HCT116 (cell line): ENCODE measurements at regions not wholly inside any gene's neighbourhood (a gene's known extent, or its start where the extent isn't known, plus 50 kb on each side); places are given as distances from the start of the nearest gene placed in this dataset.

ENCODE experiments used
- ATAC-seq: fragments of 200-7000 bp; cut with Tn5 transposase; 2 replicates; pipeline ENCODE4 v1.9.1; 2020; ENCODE audit warnings: mild to moderate bottlenecking, moderate library complexity
- BruUV-seq: library from RNA; stranded (reverse); fragments of 400-500 nt; replicated peaks from 2 replicates; lab custom pipeline; 2021; lab: Mats Ljungman, UMichigan
- CTCF ChIA-PET: fragments of 300-600 bp; sonication (Branson Sonifier 250); formaldehyde crosslinking; loops from one replicate; lab custom pipeline; 2021; ENCODE audit warnings: antibody characterized with exemption; lab: Charles Lee
- POLR2A ChIA-PET: fragments of 300-600, 350-600 bp; sonication (Branson Sonifier 250); formaldehyde crosslinking; loops from one replicate; lab custom pipeline; 2021; ENCODE audit warnings: antibody characterized with exemption; lab: Charles Lee
- RAD21 ChIA-PET, 2 experiments: fragments of 300-600 bp; sonication (Branson Sonifier 250); formaldehyde crosslinking; loops; one replicate each; lab custom pipeline; 2023; ENCODE audit warnings: low total read pairs in 2 of 2; ENCODE audit not compliant: uncharacterized antibody in 2 of 2, unreplicated experiment in 2 of 2, low non-redundant PET in 1 of 2; lab: Charles Lee
- DNase-seq: peaks from one replicate; pipeline ENCODE4 v3.0.0-alpha.2; 2010; ENCODE audit warnings: low read depth, low spot score
- H2AFZ ChIP-seq: fragments of 200-600 bp; shearing (Covaris generic), sonication (generic); 2 replicates; pipeline ENCODE4 v1.6.1; 2017; ENCODE audit warnings: low read depth, mixed run types, mixed read lengths, antibody characterized with exemption, low read length; ENCODE audit not compliant: poor library complexity, severe bottlenecking
- H3K27ac ChIP-seq: 2 replicates; pipeline ENCODE4 v1.5.1; 2012; ENCODE audit warnings: low read depth, low read length
- H3K27me3 ChIP-seq: fragments of 200-600 bp; sonication (generic); 2 replicates; pipeline ENCODE4 v1.6.1; 2016; ENCODE audit warnings: mixed run types, low read length, mixed read lengths; ENCODE audit not compliant: insufficient read depth
- H3K36me3 ChIP-seq, 2 experiments: fragments of 200-500 bp in 1 of 2; fragments of 200-600 bp in 1 of 2; sonication (Bioruptor generic) in 1 of 2; sonication (generic) in 1 of 2; 2 replicates each; pipeline versions ENCODE4 v1.5.1 to v1.6.1; 2014 to 2016; ENCODE audit warnings: low read length in 2 of 2, inconsistent platforms in 1 of 2, mixed read lengths in 1 of 2, mixed run types in 1 of 2; ENCODE audit not compliant: insufficient read depth in 2 of 2, control insufficient read depth in 1 of 2
- H3K4me1 ChIP-seq, 2 experiments: fragments of 200-600 bp in 1 of 2; sonication (generic) in 1 of 2; 2 replicates each; pipeline versions ENCODE4 v1.5.1 to v1.6.1; 2012 to 2017; ENCODE audit warnings: low read length in 2 of 2, inconsistent platforms in 1 of 2, mild to moderate bottlenecking in 1 of 2, mixed read lengths in 1 of 2, mixed run types in 1 of 2, moderate library complexity in 1 of 2; ENCODE audit not compliant: insufficient read depth in 2 of 2, control insufficient read depth in 1 of 2
- H3K4me2 ChIP-seq: fragments of 200-600 bp; sonication (generic); 2 replicates; pipeline ENCODE4 v1.6.1; 2017; ENCODE audit warnings: mixed run types, low read length, mixed read lengths
- H3K4me3 ChIP-seq, 2 experiments: fragments of 200-600 bp in 1 of 2; sonication (generic) in 1 of 2; replicated peaks in 1 of 2; 2 replicates each; pipeline ENCODE4 v1.5.1; 2011 to 2016; ENCODE audit warnings: low read length in 2 of 2, control low read depth in 1 of 2, low read depth in 1 of 2, mild to moderate bottlenecking in 1 of 2, mixed read lengths in 1 of 2, mixed run types in 1 of 2
- H3K79me2 ChIP-seq: fragments of 200-600 bp; sonication (generic); 2 replicates; pipeline ENCODE4 v1.6.1; 2017; ENCODE audit warnings: mild to moderate bottlenecking, mixed run types, low read length, moderate library complexity, mixed read lengths; ENCODE audit not compliant: insufficient read depth
- H3K9ac ChIP-seq: fragments of 200-600 bp; sonication (generic); 2 replicates; pipeline ENCODE4 v1.6.1; 2016; ENCODE audit warnings: low read length, mixed read lengths
- H3K9me2 ChIP-seq: fragments of 200-600 bp; sonication (generic), shearing (Covaris generic); 2 replicates; pipeline ENCODE4 v1.6.1; 2017; ENCODE audit warnings: mixed run types, mild to moderate bottlenecking, moderate library complexity; ENCODE audit not compliant: insufficient read depth
- H3K9me3 ChIP-seq, 2 experiments: fragments of 200-500 bp in 1 of 2; fragments of 200-600 bp in 1 of 2; sonication (Bioruptor generic) in 1 of 2; sonication (generic) in 1 of 2; 2 replicates each; pipeline ENCODE4 v1.6.1; 2014 to 2017; ENCODE audit warnings: low read length in 2 of 2, mixed read lengths in 2 of 2, inconsistent platforms in 1 of 2, low read depth in 1 of 2, mild to moderate bottlenecking in 1 of 2, mixed run types in 1 of 2, moderate library complexity in 1 of 2; ENCODE audit not compliant: control insufficient read depth in 1 of 2, insufficient read depth in 1 of 2
- H4K20me1 ChIP-seq: fragments of 200-600 bp; sonication (generic), shearing (Covaris generic); 2 replicates; pipeline ENCODE4 v1.6.1; 2017; ENCODE audit warnings: mixed run types, mild to moderate bottlenecking, moderate library complexity; ENCODE audit not compliant: insufficient read depth
- CEBPB ChIP-seq: IDR thresholded peaks from 2 replicates; pipeline ENCODE4 v1.6.1; 2012; ENCODE audit warnings: low read depth
- EZH2phosphoT487 ChIP-seq: fragments of 200-600 bp; IDR thresholded peaks from 2 replicates; pipeline ENCODE4 v1.6.1; 2018; ENCODE audit warnings: antibody characterized with exemption, borderline replicate concordance
- REST ChIP-seq: IDR thresholded peaks from 2 replicates; pipeline ENCODE4 v1.6.1; 2012; ENCODE audit warnings: low read depth
- SP1 ChIP-seq: IDR thresholded peaks from 2 replicates; pipeline ENCODE4 v1.6.1; 2012; ENCODE audit warnings: low read depth
- intact Hi-C: fragments of 100-400 bp; cut with micrococcal nuclease; formaldehyde crosslinking; loops from 2 replicates; pipeline ENCODE4 v1.10.0; 2022
- TF ChIP-seq, protein P1 (sequence below): IDR thresholded peaks from 2 replicates; pipeline ENCODE4 v1.6.1; 2012

- Histone ChIP-seq H3K27ac (no peak overlapping the region), H2AFZ (no peak overlapping the region), H3K4me2 (no peak overlapping the region), H3K9ac (no peak overlapping the region), H3K4me1 (no peaks in the 10 kb centered on the region), H3K36me3 (no peaks in the 10 kb centered on the region), H3K9me3 (no peaks in the 10 kb centered on the region), H3K4me3 (no peak overlapping the region), H3K27me3 (peaks cover 60% of the 10 kb centered on the region), H3K79me2 (no peaks in the 10 kb centered on the region), H4K20me1 (no peaks in the 10 kb centered on the region), H3K9me2 (no peaks in the 10 kb centered on the region)
- ChIA-PET CTCF (no interaction called here), RAD21 (no interaction called here), POLR2A (no interaction called here)
- intact Hi-C loops, result no loop called here
- TF ChIP-seq SP1, result no peak
- TF ChIP-seq REST, result no peak
- TF ChIP-seq, protein P1, sequence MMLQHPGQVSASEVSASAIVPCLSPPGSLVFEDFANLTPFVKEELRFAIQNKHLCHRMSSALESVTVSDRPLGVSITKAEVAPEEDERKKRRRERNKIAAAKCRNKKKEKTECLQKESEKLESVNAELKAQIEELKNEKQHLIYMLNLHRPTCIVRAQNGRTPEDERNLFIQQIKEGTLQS, result no peak
- TF ChIP-seq EZH2phosphoT487, result no peak
- TF ChIP-seq CEBPB, result no peak
- DNase-seq, result no peak
- ATAC-seq, result no peak
- BruUV-seq, result no TSS peak
These were observed 184.0 kb downstream of the AACS start for GRCh38 chr12:125249066-125249824.
